HCT116 (cell line): ENCODE measurements at regions not wholly inside any gene's neighbourhood (a gene's known extent, or its start where the extent isn't known, plus 50 kb on each side); places are given as distances from the start of the nearest gene placed in this dataset.

Source experiments
- ATAC-seq: fragments of 200-7000 bp; cut with Tn5 transposase; 2 replicates; pipeline ENCODE4 v1.9.1; 2020; ENCODE audit warnings: mild to moderate bottlenecking, moderate library complexity
- BruUV-seq: library from RNA; stranded (reverse); fragments of 400-500 nt; replicated peaks from 2 replicates; lab custom pipeline; 2021; lab: Mats Ljungman, UMichigan
- CTCF ChIA-PET: fragments of 300-600 bp; sonication (Branson Sonifier 250); formaldehyde crosslinking; loops from one replicate; lab custom pipeline; 2021; ENCODE audit warnings: antibody characterized with exemption; lab: Charles Lee
- POLR2A ChIA-PET: fragments of 300-600, 350-600 bp; sonication (Branson Sonifier 250); formaldehyde crosslinking; loops from one replicate; lab custom pipeline; 2021; ENCODE audit warnings: antibody characterized with exemption; lab: Charles Lee
- RAD21 ChIA-PET, 2 experiments: fragments of 300-600 bp; sonication (Branson Sonifier 250); formaldehyde crosslinking; loops; one replicate each; lab custom pipeline; 2023; ENCODE audit warnings: low total read pairs in 2 of 2; ENCODE audit not compliant: uncharacterized antibody in 2 of 2, unreplicated experiment in 2 of 2, low non-redundant PET in 1 of 2; lab: Charles Lee
- DNase-seq: peaks from one replicate; pipeline ENCODE4 v3.0.0-alpha.2; 2010; ENCODE audit warnings: low read depth, low spot score
- H2AFZ ChIP-seq: fragments of 200-600 bp; shearing (Covaris generic), sonication (generic); 2 replicates; pipeline ENCODE4 v1.6.1; 2017; ENCODE audit warnings: low read depth, mixed run types, mixed read lengths, antibody characterized with exemption, low read length; ENCODE audit not compliant: poor library complexity, severe bottlenecking
- H3K27ac ChIP-seq: 2 replicates; pipeline ENCODE4 v1.5.1; 2012; ENCODE audit warnings: low read depth, low read length
- H3K27me3 ChIP-seq: fragments of 200-600 bp; sonication (generic); 2 replicates; pipeline ENCODE4 v1.6.1; 2016; ENCODE audit warnings: mixed run types, low read length, mixed read lengths; ENCODE audit not compliant: insufficient read depth
- H3K36me3 ChIP-seq, 2 experiments: fragments of 200-500 bp in 1 of 2; fragments of 200-600 bp in 1 of 2; sonication (Bioruptor generic) in 1 of 2; sonication (generic) in 1 of 2; 2 replicates each; pipeline versions ENCODE4 v1.5.1 to v1.6.1; 2014 to 2016; ENCODE audit warnings: low read length in 2 of 2, inconsistent platforms in 1 of 2, mixed read lengths in 1 of 2, mixed run types in 1 of 2; ENCODE audit not compliant: insufficient read depth in 2 of 2, control insufficient read depth in 1 of 2
- H3K4me1 ChIP-seq, 2 experiments: fragments of 200-600 bp in 1 of 2; sonication (generic) in 1 of 2; 2 replicates each; pipeline versions ENCODE4 v1.5.1 to v1.6.1; 2012 to 2017; ENCODE audit warnings: low read length in 2 of 2, inconsistent platforms in 1 of 2, mild to moderate bottlenecking in 1 of 2, mixed read lengths in 1 of 2, mixed run types in 1 of 2, moderate library complexity in 1 of 2; ENCODE audit not compliant: insufficient read depth in 2 of 2, control insufficient read depth in 1 of 2
- H3K4me2 ChIP-seq: fragments of 200-600 bp; sonication (generic); 2 replicates; pipeline ENCODE4 v1.6.1; 2017; ENCODE audit warnings: mixed run types, low read length, mixed read lengths
- H3K4me3 ChIP-seq, 2 experiments: fragments of 200-600 bp in 1 of 2; sonication (generic) in 1 of 2; replicated peaks in 1 of 2; 2 replicates each; pipeline ENCODE4 v1.5.1; 2011 to 2016; ENCODE audit warnings: low read length in 2 of 2, control low read depth in 1 of 2, low read depth in 1 of 2, mild to moderate bottlenecking in 1 of 2, mixed read lengths in 1 of 2, mixed run types in 1 of 2
- H3K79me2 ChIP-seq: fragments of 200-600 bp; sonication (generic); 2 replicates; pipeline ENCODE4 v1.6.1; 2017; ENCODE audit warnings: mild to moderate bottlenecking, mixed run types, low read length, moderate library complexity, mixed read lengths; ENCODE audit not compliant: insufficient read depth
- H3K9ac ChIP-seq: fragments of 200-600 bp; sonication (generic); 2 replicates; pipeline ENCODE4 v1.6.1; 2016; ENCODE audit warnings: low read length, mixed read lengths
- H3K9me2 ChIP-seq: fragments of 200-600 bp; sonication (generic), shearing (Covaris generic); 2 replicates; pipeline ENCODE4 v1.6.1; 2017; ENCODE audit warnings: mixed run types, mild to moderate bottlenecking, moderate library complexity; ENCODE audit not compliant: insufficient read depth
- H3K9me3 ChIP-seq, 2 experiments: fragments of 200-500 bp in 1 of 2; fragments of 200-600 bp in 1 of 2; sonication (Bioruptor generic) in 1 of 2; sonication (generic) in 1 of 2; 2 replicates each; pipeline ENCODE4 v1.6.1; 2014 to 2017; ENCODE audit warnings: low read length in 2 of 2, mixed read lengths in 2 of 2, inconsistent platforms in 1 of 2, low read depth in 1 of 2, mild to moderate bottlenecking in 1 of 2, mixed run types in 1 of 2, moderate library complexity in 1 of 2; ENCODE audit not compliant: control insufficient read depth in 1 of 2, insufficient read depth in 1 of 2
- H4K20me1 ChIP-seq: fragments of 200-600 bp; sonication (generic), shearing (Covaris generic); 2 replicates; pipeline ENCODE4 v1.6.1; 2017; ENCODE audit warnings: mixed run types, mild to moderate bottlenecking, moderate library complexity; ENCODE audit not compliant: insufficient read depth
- ATF3 ChIP-seq: IDR thresholded peaks from 2 replicates; pipeline ENCODE4 v1.6.1; 2012
- CTCF ChIP-seq, 3 experiments: fragments of 200-600 bp in 1 of 3; sonication (generic) in 1 of 3; IDR thresholded peaks in 2 of 3; conservative IDR thresholded peaks in 1 of 3; 2 replicates each; pipeline ENCODE4 v1.5.1; 2012 to 2017; ENCODE audit warnings: low read depth in 2 of 3, low read length in 2 of 3, antibody characterized with exemption in 1 of 3, borderline replicate concordance in 1 of 3, control low read depth in 1 of 3, mild to moderate bottlenecking in 1 of 3, mixed read lengths in 1 of 3, mixed run types in 1 of 3, moderate library complexity in 1 of 3; ENCODE audit not compliant: insufficient read depth in 1 of 3
- EZH2 ChIP-seq: fragments of 200-600 bp; sonication (generic); IDR thresholded peaks from 2 replicates; pipeline ENCODE4 v1.6.1; 2017; ENCODE audit warnings: antibody characterized with exemption, mixed run types
- POLR2A ChIP-seq: IDR thresholded peaks from 2 replicates; pipeline ENCODE4 v1.7.0; 2011; ENCODE audit warnings: borderline replicate concordance; ENCODE audit not compliant: insufficient read depth, insufficient read length; ENCODE audit errors: extremely low read depth
- REST ChIP-seq: IDR thresholded peaks from 2 replicates; pipeline ENCODE4 v1.6.1; 2012; ENCODE audit warnings: low read depth
- SP1 ChIP-seq: IDR thresholded peaks from 2 replicates; pipeline ENCODE4 v1.6.1; 2012; ENCODE audit warnings: low read depth
- TCF7L2 ChIP-seq: IDR thresholded peaks from 2 replicates; pipeline ENCODE4 v1.7.0; 2011; ENCODE audit warnings: borderline replicate concordance, inconsistent platforms; ENCODE audit not compliant: insufficient read depth, insufficient read length; ENCODE audit errors: extremely low read depth
- ZNF274 ChIP-seq: fragments of 200-500 bp; sonication (Bioruptor generic); IDR thresholded peaks from 2 replicates; pipeline ENCODE4 v1.6.1; 2014; ENCODE audit warnings: mild to moderate bottlenecking, low read depth, low read length, inconsistent platforms
- intact Hi-C: fragments of 100-400 bp; cut with micrococcal nuclease; formaldehyde crosslinking; loops from 2 replicates; pipeline ENCODE4 v1.10.0; 2022

- no peak for TF ChIP-seq CTCF (IDR thresholded peaks at IDR 0.05 in 2 of 3, conservative IDR thresholded peaks at IDR 0.05 in 1 of 3; ENCODE audit: borderline replicate concordance in 1 of 3, insufficient read depth in 1 of 3, low read depth in 2 of 3, low read length in 2 of 3)
- TF ChIP-seq POLR2A, result no peak
- no peak for TF ChIP-seq ATF3
- no peak for TF ChIP-seq TCF7L2
- no peak for TF ChIP-seq EZH2
- no peak for TF ChIP-seq SP1
- TF ChIP-seq ZNF274, result no peak
- TF ChIP-seq, all 23 proteins: peak for 0
Measured at GRCh38 chr5:162484986-162485385, 417.4 kb downstream of the GABRG2 start (continued).

GRCh38 chr5:162485666-162486292, 418.2 kb downstream of the GABRG2 start:
- DNase-seq, result no peak
- BruUV-seq, result no TSS peak
- H2AFZ ChIP-seq, result no peak overlapping the region
- H3K4me3 ChIP-seq, result no peak overlapping the region
- H3K4me1 ChIP-seq, result no peaks in the 10 kb centered on the region
- ChIA-PET CTCF (no interaction called here), RAD21 (no interaction called here), POLR2A (no interaction called here)
- H3K79me2 ChIP-seq, result no peaks in the 10 kb centered on the region
- no peaks in the 10 kb centered on the region for H3K36me3 ChIP-seq
- peaks cover 0 to 4% of the 10 kb centered on the region in 2 experiments; a peak in 2 of 4 replicates for H3K9me3 ChIP-seq
- H4K20me1 ChIP-seq, result no peaks in the 10 kb centered on the region
- TF ChIP-seq REST, result no peak
- intact Hi-C loops, result no loop called here
- H3K27me3 ChIP-seq, result no peaks in the 10 kb centered on the region
- no peak overlapping the region for H3K9ac ChIP-seq
- H3K9me2 ChIP-seq, result no peaks in the 10 kb centered on the region
- H3K4me2 ChIP-seq, result no peak overlapping the region
- no peak for ATAC-seq
- H3K27ac ChIP-seq, result no peak overlapping the region
